ENCODE measurements at regions not wholly inside any gene's neighbourhood (a gene's known extent, or its start where the extent isn't known, plus 50 kb on each side); places are given as distances from the start of the nearest gene placed in this dataset.

- no peak for TF ChIP-seq OSR1 (CRISPR knock-in tag; IDR thresholded peaks at IDR 0.05)
- TF ChIP-seq ZFP3 (CRISPR knock-in tag; IDR thresholded peaks at IDR 0.05): no peak
- no peak for TF ChIP-seq ZNF8 (CRISPR knock-in tag; IDR thresholded peaks at IDR 0.05)
- TF ChIP-seq, protein P1, sequence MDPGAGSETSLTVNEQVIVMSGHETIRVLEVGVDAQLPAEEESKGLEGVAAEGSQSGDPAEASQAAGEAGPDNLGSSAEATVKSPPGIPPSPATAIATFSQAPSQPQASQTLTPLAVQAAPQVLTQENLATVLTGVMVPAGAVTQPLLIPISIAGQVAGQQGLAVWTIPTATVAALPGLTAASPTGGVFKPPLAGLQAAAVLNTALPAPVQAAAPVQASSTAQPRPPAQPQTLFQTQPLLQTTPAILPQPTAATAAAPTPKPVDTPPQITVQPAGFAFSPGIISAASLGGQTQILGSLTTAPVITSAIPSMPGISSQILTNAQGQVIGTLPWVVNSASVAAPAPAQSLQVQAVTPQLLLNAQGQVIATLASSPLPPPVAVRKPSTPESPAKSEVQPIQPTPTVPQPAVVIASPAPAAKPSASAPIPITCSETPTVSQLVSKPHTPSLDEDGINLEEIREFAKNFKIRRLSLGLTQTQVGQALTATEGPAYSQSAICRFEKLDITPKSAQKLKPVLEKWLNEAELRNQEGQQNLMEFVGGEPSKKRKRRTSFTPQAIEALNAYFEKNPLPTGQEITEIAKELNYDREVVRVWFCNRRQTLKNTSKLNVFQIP (CRISPR knock-in tag; IDR thresholded peaks at IDR 0.05; ENCODE audit: borderline replicate concordance, low read depth): no peak
- no peak for TF ChIP-seq ZNF565 (CRISPR knock-in tag; conservative IDR thresholded peaks at IDR 0.05; ENCODE audit: low read depth)
- no peak for TF ChIP-seq ZFP30 (CRISPR knock-in tag; IDR thresholded peaks at IDR 0.05)
- no peak for TF ChIP-seq PPARA (CRISPR knock-in tag; IDR thresholded peaks at IDR 0.05; ENCODE audit: borderline replicate concordance)
- TF ChIP-seq, protein P2, sequence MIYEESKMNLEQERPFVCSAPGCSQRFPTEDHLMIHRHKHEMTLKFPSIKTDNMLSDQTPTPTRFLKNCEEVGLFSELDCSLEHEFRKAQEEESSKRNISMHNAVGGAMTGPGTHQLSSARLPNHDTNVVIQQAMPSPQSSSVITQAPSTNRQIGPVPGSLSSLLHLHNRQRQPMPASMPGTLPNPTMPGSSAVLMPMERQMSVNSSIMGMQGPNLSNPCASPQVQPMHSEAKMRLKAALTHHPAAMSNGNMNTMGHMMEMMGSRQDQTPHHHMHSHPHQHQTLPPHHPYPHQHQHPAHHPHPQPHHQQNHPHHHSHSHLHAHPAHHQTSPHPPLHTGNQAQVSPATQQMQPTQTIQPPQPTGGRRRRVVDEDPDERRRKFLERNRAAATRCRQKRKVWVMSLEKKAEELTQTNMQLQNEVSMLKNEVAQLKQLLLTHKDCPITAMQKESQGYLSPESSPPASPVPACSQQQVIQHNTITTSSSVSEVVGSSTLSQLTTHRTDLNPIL (CRISPR knock-in tag; IDR thresholded peaks at IDR 0.05; ENCODE audit: low read depth): no peak
- TF ChIP-seq TCF4 (CRISPR knock-in tag; IDR thresholded peaks at IDR 0.05; ENCODE audit: borderline replicate concordance): no peak
- no peak for TF ChIP-seq CSDC2 (CRISPR knock-in tag; IDR thresholded peaks at IDR 0.05)
- ATAC-seq: no peak
These were observed 231.9 kb upstream of the CADM1 start for GRCh38 chr11:115736146-115736545.

DNA sequence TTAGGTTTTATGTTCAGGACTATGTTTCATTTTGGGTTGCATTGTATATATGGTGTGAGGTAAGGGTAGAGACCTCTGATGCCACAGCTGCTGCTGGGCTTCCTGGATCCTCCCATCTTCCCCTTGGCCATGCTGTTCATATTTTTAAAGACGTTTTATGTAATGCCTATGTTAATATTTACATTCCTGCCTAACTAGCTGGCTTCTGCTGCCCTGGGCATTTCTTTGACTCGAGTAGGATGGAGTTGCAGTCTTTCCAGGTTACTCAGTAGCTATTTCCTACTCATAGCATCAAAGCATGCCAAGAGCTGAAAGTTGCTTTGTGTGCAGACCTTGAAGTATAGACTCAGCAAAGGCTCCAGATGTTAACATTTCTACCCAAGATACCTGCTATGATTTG is 220.5 kb upstream of the CADM1 start:
- ATAC-seq: no peak
- TF ChIP-seq BACH2 (CRISPR knock-in tag; IDR thresholded peaks at IDR 0.05; ENCODE audit: borderline replicate concordance) (no peak), ZNF565 (CRISPR knock-in tag; conservative IDR thresholded peaks at IDR 0.05; ENCODE audit: low read depth) (no peak), GLIS3 (CRISPR knock-in tag; IDR thresholded peaks at IDR 0.05) (no peak), ZFP30 (CRISPR knock-in tag; IDR thresholded peaks at IDR 0.05) (no peak), RARB (CRISPR knock-in tag; IDR thresholded peaks at IDR 0.05) (no peak), CSDC2 (CRISPR knock-in tag; IDR thresholded peaks at IDR 0.05) (no peak), ZFP3 (CRISPR knock-in tag; IDR thresholded peaks at IDR 0.05) (no peak), PATZ1 (CRISPR knock-in tag; IDR thresholded peaks at IDR 0.05; ENCODE audit: borderline replicate concordance) (no peak), ZC3H10 (CRISPR knock-in tag; IDR thresholded peaks at IDR 0.05) (no peak), OSR1 (CRISPR knock-in tag; IDR thresholded peaks at IDR 0.05) (no peak), ZNF8 (CRISPR knock-in tag; IDR thresholded peaks at IDR 0.05) (no peak), ARNTL (CRISPR knock-in tag; IDR thresholded peaks at IDR 0.05; ENCODE audit: borderline replicate concordance, low read depth) (no peak), ESRRG (CRISPR knock-in tag; IDR thresholded peaks at IDR 0.05) (no peak)
- TF ChIP-seq, protein P1 (CRISPR knock-in tag; IDR thresholded peaks at IDR 0.05; ENCODE audit: borderline replicate concordance, low read depth): no peak
- TF ChIP-seq, protein P3, sequence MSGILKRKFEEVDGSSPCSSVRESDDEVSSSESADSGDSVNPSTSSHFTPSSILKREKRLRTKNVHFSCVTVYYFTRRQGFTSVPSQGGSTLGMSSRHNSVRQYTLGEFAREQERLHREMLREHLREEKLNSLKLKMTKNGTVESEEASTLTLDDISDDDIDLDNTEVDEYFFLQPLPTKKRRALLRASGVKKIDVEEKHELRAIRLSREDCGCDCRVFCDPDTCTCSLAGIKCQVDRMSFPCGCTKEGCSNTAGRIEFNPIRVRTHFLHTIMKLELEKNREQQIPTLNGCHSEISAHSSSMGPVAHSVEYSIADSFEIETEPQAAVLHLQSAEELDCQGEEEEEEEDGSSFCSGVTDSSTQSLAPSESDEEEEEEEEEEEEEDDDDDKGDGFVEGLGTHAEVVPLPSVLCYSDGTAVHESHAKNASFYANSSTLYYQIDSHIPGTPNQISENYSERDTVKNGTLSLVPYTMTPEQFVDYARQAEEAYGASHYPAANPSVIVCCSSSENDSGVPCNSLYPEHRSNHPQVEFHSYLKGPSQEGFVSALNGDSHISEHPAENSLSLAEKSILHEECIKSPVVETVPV (CRISPR knock-in tag; IDR thresholded peaks at IDR 0.05): no peak
- TF ChIP-seq, protein P2 (CRISPR knock-in tag; IDR thresholded peaks at IDR 0.05; ENCODE audit: low read depth): no peak

DNA sequence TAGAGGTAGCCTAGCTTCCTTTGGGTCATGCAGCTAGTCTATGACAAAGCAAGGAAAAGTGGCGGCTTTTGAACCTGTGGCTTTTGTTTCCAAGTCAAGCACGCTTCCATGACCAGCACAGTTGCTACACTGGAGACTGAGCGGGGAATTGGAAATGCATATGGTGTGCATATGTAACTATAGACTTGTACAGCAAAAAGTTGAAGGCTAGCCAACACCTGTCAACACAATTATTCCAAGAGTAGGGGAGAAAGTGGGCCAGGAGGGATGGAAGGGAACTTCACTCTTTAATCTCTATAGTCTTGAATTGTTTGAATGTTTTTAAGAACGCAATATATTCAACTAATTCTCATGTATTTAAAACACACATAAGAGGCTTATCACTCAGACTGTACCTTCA is 218.5 kb upstream of the CADM1 start:
- ATAC-seq: no peak

More for the DNA sequence above, 218.5 kb upstream of the CADM1 start:
- TF ChIP-seq ZFP30 (CRISPR knock-in tag; IDR thresholded peaks at IDR 0.05) (no peak), ZNF8 (CRISPR knock-in tag; IDR thresholded peaks at IDR 0.05) (no peak), TSHZ2 (CRISPR knock-in tag; IDR thresholded peaks at IDR 0.05) (no peak), ZFP3 (CRISPR knock-in tag; IDR thresholded peaks at IDR 0.05) (no peak), ESRRG (CRISPR knock-in tag; IDR thresholded peaks at IDR 0.05) (no peak), ISL1 (CRISPR knock-in tag; IDR thresholded peaks at IDR 0.05) (no peak), TCF4 (CRISPR knock-in tag; IDR thresholded peaks at IDR 0.05; ENCODE audit: borderline replicate concordance) (no peak), SNAI2 (CRISPR knock-in tag; IDR thresholded peaks at IDR 0.05) (no peak), OSR1 (CRISPR knock-in tag; IDR thresholded peaks at IDR 0.05) (no peak), ZNF70 (CRISPR knock-in tag; IDR thresholded peaks at IDR 0.05) (no peak)
- TF ChIP-seq, protein P2 (CRISPR knock-in tag; IDR thresholded peaks at IDR 0.05; ENCODE audit: low read depth): no peak
- TF ChIP-seq, protein P3 (CRISPR knock-in tag; IDR thresholded peaks at IDR 0.05): no peak
